Gastroesophageal sphincter (tissue), 4 donors: ENCODE measurements at regions not wholly inside any gene's neighbourhood (a gene's known extent, or its start where the extent isn't known, plus 50 kb on each side); places are given as distances from the start of the nearest gene placed in this dataset.
A peak's percentile ranks its signal among the peaks of the same experiment; 100 is the strongest.
"Not testable (repeated sequence)": the region's sequence is repeated elsewhere in the genome, so short reads cannot be mapped to it uniquely, and the experiment has no call there.

Experiments
- ATAC-seq: fragments of 150-250 bp; one replicate; pipeline ENCODE4 v1.9.1; 2016; ENCODE audit warnings: mild to moderate bottlenecking, moderate library complexity
- H3K27ac ChIP-seq, 4 donors: fragments of 200-600 bp; sonication (generic) in 3 of 4; 1 replicate in 3 of 4; 2 replicates in 1 of 4; pipeline ENCODE4 v1.5.1; 2016 to 2019
- H3K27me3 ChIP-seq: fragments of 200-600 bp; sonication (generic); one replicate; pipeline ENCODE4 v1.5.1; 2019
- H3K36me3 ChIP-seq, 2 donors: fragments of 200-600 bp; sonication (generic); one replicate each; pipeline ENCODE4 v1.5.1; 2019; ENCODE audit warnings: control low read depth in 1 of 2
- H3K4me1 ChIP-seq, 3 donors: fragments of 200-600 bp; sonication (generic); 1 replicate in 2 of 3; 2 replicates in 1 of 3; pipeline ENCODE4 v1.5.1; 2016 to 2019; ENCODE audit warnings: control low read depth in 2 of 3
- H3K4me3 ChIP-seq, 2 donors: fragments of 200-600 bp; sonication (generic); one replicate each; pipeline ENCODE4 v1.5.1; 2019; ENCODE audit warnings: mild to moderate bottlenecking in 1 of 2, moderate library complexity in 1 of 2
- H3K9me3 ChIP-seq, 3 donors: fragments of 200-600 bp; sonication (generic); one replicate each; pipeline ENCODE4 v1.5.1; 2017 to 2019; ENCODE audit warnings: control low read depth in 2 of 3
- EP300 ChIP-seq: sonication (generic); formaldehyde crosslinking; IDR thresholded peaks from one replicate; pipeline ENCODE4 v1.6.1; 2017; ENCODE audit warnings: antibody characterized with exemption, mild to moderate bottlenecking
- POLR2A ChIP-seq, 2 donors: fragments of 450-650 bp; IDR thresholded peaks; one replicate each; pipeline ENCODE4 v1.6.1; 2017; ENCODE audit warnings: antibody characterized with exemption in 2 of 2, mild to moderate bottlenecking in 2 of 2, moderate library complexity in 1 of 2
- POLR2AphosphoS5 ChIP-seq: sonication (generic); formaldehyde crosslinking; IDR thresholded peaks from one replicate; pipeline ENCODE4 v1.6.1; 2017; ENCODE audit warnings: antibody characterized with exemption
- WGBS, 2 donors: methylation state at CpG; one replicate each; pipeline ENCODE4 v1.1.5; 2018; ENCODE audit warnings: low coverage in 1 of 2; 5-methylcytosine and 5-hydroxymethylcytosine counted together
- TF ChIP-seq, protein P1 (sequence below), 4 experiments: fragments of 200-600 bp in 2 of 4; fragments of 450-650 bp in 2 of 4; sonication (generic) in 1 of 4; IDR thresholded peaks; one replicate each; pipeline ENCODE4 v1.5.1; 2017 to 2019; ENCODE audit warnings: antibody characterized with exemption in 4 of 4, mild to moderate bottlenecking in 2 of 4, moderate library complexity in 2 of 4

DNA sequence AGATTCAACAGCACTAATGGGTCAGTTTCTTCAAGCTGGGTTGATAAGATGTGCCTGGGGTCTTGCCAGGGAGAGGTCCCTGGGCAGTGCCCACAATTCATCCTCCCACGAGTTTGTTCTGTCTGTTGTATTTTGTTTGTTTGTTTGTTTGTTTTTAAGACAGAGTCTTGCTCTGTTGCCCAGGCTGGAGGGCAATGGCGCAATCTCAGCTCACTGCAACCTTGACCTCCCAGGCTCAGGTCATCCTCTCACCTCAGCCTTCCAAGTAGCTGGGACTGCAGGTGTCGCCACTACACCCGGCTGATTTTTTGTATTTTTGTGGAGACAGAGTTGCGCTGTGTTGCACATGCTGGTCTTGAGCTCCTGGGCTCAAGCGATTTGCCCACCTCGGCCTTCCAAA lies 120.1 kb downstream of the NUFIP1 start:
- Histone ChIP-seq H3K36me3 (no peaks in the 10 kb centered on the region), H3K4me1 (peaks cover 0 to 37% (median 5%) of the 10 kb centered on the region in 3 donors), H3K4me3 (no peak overlapping the region), H3K27ac (peak overlapping the region in 1 of 4 donors; percentile 68), H3K9me3 (no peaks in the 10 kb centered on the region), H3K27me3 (no peaks in the 10 kb centered on the region)
- no peak for TF ChIP-seq EP300
- no peak for TF ChIP-seq POLR2AphosphoS5
- 87 to 91% methylated on average over 3 to 6 of the region's 7 CpGs for WGBS, 2 donors
- no peak for ATAC-seq

DNA sequence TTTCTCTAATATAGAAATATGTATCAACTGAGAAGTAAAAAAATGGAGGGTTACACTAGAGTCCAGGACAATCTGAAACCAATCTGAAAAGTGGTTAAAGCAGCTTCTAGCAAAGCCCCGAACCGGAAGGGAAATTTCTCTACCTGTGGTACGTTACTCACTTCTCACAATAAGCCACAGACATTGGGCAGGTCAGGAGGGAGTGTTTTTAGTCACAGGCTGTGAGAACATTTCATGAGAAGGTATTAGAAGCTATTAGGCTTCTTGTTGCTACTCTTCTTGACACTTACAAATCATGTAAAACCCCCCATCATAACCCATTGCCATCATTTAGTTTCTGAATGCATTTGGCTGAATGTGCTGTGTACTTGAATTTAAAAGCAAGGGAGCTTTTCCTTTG lies 120.9 kb downstream of the NUFIP1 start:
- no peak overlapping the region for H3K27ac ChIP-seq
- no peak overlapping the region for H3K4me3 ChIP-seq
- WGBS, 2 donors: 95 to 98% methylated on average over 3 of the region's 3 CpGs
- H3K9me3 ChIP-seq: no peaks in the 10 kb centered on the region
- ATAC-seq: no peak
- H3K27me3 ChIP-seq: no peaks in the 10 kb centered on the region
- H3K4me1 ChIP-seq: peaks cover 0 to 30% (median 5%) of the 10 kb centered on the region in 3 donors
- H3K36me3 ChIP-seq: no peaks in the 10 kb centered on the region
- TF ChIP-seq, protein P1, sequence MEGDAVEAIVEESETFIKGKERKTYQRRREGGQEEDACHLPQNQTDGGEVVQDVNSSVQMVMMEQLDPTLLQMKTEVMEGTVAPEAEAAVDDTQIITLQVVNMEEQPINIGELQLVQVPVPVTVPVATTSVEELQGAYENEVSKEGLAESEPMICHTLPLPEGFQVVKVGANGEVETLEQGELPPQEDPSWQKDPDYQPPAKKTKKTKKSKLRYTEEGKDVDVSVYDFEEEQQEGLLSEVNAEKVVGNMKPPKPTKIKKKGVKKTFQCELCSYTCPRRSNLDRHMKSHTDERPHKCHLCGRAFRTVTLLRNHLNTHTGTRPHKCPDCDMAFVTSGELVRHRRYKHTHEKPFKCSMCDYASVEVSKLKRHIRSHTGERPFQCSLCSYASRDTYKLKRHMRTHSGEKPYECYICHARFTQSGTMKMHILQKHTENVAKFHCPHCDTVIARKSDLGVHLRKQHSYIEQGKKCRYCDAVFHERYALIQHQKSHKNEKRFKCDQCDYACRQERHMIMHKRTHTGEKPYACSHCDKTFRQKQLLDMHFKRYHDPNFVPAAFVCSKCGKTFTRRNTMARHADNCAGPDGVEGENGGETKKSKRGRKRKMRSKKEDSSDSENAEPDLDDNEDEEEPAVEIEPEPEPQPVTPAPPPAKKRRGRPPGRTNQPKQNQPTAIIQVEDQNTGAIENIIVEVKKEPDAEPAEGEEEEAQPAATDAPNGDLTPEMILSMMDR (IDR thresholded peaks at IDR 0.05): no peak
- TF ChIP-seq EP300 (no peak), POLR2A (IDR thresholded peaks at IDR 0.05) (no peak)

DNA sequence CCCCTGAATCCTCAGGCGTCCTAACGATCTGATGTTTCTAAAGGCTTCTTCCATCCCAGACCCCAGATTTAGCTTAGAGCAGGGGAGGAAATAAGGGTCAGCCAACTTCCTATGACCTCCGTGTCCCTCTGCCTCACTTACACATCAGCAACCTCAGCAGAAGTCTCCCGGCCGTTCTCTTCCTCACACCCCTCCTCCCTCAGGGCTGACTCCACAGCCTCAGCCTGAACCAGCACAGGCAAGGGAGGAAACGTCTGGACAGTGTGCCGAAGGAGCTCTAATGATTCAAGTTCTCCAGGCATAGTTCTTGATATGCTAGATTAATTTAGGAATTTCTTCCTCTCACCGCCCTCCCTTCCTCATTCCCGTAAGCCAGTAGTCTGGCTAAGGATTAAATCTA lies 121.4 kb downstream of the NUFIP1 start:
- TF ChIP-seq POLR2A (IDR thresholded peaks at IDR 0.05) (no peak), POLR2AphosphoS5 (no peak)
- H3K27me3 ChIP-seq: no peaks in the 10 kb centered on the region
- 64 to 78% methylated on average over 7 to 9 of the region's 9 CpGs for WGBS, 2 donors
- H3K36me3 ChIP-seq: no peaks in the 10 kb centered on the region
- H3K4me1 ChIP-seq: peaks cover 0 to 25% (median 5%) of the 10 kb centered on the region in 3 donors
- ATAC-seq: no peak
- no peak overlapping the region for H3K4me3 ChIP-seq
- H3K27ac ChIP-seq: no peak overlapping the region
- H3K9me3 ChIP-seq: no peaks in the 10 kb centered on the region

DNA sequence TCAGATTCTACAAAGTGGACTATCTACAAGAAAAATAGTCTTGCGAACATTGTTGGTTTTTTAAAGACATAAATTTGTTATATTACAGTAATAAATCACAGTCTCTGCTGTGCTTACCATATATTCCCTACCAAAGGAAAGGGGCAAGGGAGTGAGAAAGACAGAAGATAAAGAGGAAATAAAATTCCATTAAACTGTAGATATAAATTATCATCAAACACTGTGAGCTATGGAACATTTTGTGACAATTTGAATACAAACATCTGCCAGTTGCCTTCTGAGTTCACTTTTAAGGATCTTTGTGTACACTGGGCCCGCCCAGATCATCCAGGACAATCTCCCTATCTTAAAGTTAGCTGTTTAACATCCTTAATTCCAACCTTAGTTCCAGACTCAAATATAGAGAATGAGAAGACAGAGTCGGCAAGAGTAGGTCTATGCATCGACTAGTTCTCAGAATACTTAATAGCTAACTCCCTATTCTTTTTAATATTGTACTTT lies 122.8 kb downstream of the NUFIP1 start:
- peaks cover 0 to 20% (median 5%) of the 10 kb centered on the region in 3 donors for H3K4me1 ChIP-seq
- no peaks in the 10 kb centered on the region for H3K27me3 ChIP-seq
- TF ChIP-seq, protein P1 (IDR thresholded peaks at IDR 0.05): no peak
- TF ChIP-seq POLR2AphosphoS5 (no peak), POLR2A (IDR thresholded peaks at IDR 0.05) (no peak), EP300 (no peak)
- H3K36me3 ChIP-seq: no peaks in the 10 kb centered on the region
- no peaks in the 10 kb centered on the region for H3K9me3 ChIP-seq
- H3K27ac ChIP-seq: peak overlapping the region in 1 of 4 donors; percentile 15
- ATAC-seq: no peak
- no peak overlapping the region for H3K4me3 ChIP-seq
- WGBS, 2 donors: 83 to 97% methylated on average over 4 of the region's 4 CpGs

DNA sequence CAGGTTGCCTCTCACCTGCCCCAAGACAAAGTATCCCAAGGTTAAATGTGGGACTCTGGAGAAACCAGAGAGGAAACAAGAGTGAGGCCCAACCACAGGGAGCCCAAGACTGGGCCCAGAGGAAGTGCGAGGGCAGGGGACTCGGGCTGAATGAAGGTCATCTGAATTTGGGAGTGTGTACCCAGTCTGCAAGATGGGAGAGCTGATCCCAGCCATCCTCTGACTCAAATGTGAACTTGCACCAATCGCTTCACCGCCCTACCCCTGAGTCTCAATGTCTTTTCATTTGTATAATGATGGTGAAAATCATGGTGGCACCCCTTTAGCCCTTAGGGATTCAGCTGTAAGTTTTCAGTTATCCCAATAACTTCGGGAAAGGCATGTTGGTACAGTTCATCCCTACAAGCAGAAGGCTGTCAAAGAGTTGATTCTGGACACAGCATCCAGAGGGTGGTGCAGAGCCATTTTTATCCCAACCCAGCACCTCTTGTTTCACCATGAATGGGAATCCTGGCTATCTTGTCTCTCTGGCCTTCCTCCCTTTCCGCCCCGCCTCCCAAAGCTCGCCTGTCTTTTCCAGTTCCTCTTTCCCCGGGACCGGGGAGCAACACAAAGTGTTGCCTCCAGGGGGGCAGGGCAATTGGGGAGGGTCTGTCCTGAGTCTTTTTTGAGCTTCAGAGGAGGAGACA lies 123.4 kb downstream of the NUFIP1 start:
- no peak for TF ChIP-seq EP300
- H3K9me3 ChIP-seq: no peaks in the 10 kb centered on the region
- no peaks in the 10 kb centered on the region for H3K27me3 ChIP-seq
- WGBS, 2 donors: 44 to 87% methylated on average over 3 to 7 of the region's 10 CpGs
- no peak overlapping the region for H3K4me3 ChIP-seq
- H3K4me1 ChIP-seq: peaks cover 0 to 14% (median 5%) of the 10 kb centered on the region in 3 donors
- H3K36me3 ChIP-seq: no peaks in the 10 kb centered on the region
- peak overlapping the region in 1 of 4 donors; percentile 15 for H3K27ac ChIP-seq
- no peak for ATAC-seq

DNA sequence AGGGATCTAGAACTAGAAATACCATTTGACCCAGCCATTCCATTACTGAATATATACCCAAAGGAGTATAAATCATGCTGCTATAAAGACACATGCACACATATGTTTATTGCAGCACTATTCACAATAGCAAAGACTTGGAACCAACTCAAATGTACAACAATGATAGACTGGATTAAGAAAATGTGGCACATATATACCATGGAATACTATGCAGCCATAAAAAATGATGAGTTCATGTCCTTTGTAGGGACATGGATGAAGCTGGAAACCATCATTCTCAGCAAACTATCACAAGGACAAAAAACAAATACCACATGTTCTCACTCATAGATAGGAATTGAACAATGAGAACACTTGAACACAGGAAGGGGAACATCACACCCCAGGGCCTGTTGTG lies 125.6 kb downstream of the NUFIP1 start:
- not testable (repeated sequence) for H3K27me3 ChIP-seq, ATAC-seq, H3K4me1 ChIP-seq, H3K36me3 ChIP-seq, H3K9me3 ChIP-seq, H3K4me3 ChIP-seq, H3K27ac ChIP-seq

DNA sequence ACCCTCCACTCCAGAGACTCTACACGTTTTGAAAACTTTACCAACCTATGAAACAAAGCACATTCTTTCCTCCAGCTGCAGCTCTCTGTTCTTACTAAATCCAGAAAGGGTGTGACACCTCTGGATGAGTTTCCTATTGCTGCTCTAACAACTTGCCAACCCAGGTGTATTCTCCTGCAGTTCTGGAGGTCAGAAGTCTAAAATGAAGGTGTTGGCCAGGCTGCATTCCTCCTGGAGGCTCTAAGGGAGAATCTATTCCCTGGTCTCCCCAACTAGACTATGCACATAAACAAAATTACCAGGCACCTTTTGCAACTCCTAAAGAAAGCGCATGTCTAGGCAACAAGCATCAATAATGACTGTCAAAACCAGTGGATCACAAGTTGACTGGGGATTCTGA lies 128.8 kb downstream of the NUFIP1 start:
- WGBS, 2 donors: 33 to 73% methylated on average over 1 to 2 of the region's 2 CpGs
- Histone ChIP-seq H3K36me3 (no peaks in the 10 kb centered on the region), H3K9me3 (no peaks in the 10 kb centered on the region), H3K4me1 (peaks cover 0 to under 1% (median 0%) of the 10 kb centered on the region in 3 donors), H3K4me3 (no peak overlapping the region), H3K27me3 (no peaks in the 10 kb centered on the region), H3K27ac (no peak overlapping the region)
- TF ChIP-seq, protein P1 (IDR thresholded peaks at IDR 0.05): no peak
- no peak for TF ChIP-seq EP300
- no peak for TF ChIP-seq POLR2AphosphoS5
- no peak for TF ChIP-seq POLR2A (IDR thresholded peaks at IDR 0.05)
- no peak for ATAC-seq
